Suprapubic skin (tissue), 4 donors: ENCODE measurements at regions not wholly inside any gene's neighbourhood (a gene's known extent, or its start where the extent isn't known, plus 50 kb on each side); places are given as distances from the start of the nearest gene placed in this dataset.

Experiments used
- EP300 ChIP-seq: sonication (generic); formaldehyde crosslinking; IDR thresholded peaks from one replicate; pipeline ENCODE4 v1.6.1; 2017; ENCODE audit warnings: antibody characterized with exemption
- POLR2A ChIP-seq, 2 donors: fragments of 450-650 bp; IDR thresholded peaks; one replicate each; pipeline ENCODE4 v1.6.1; 2017; ENCODE audit warnings: antibody characterized with exemption in 2 of 2, mild to moderate bottlenecking in 2 of 2, moderate library complexity in 2 of 2
- POLR2AphosphoS5 ChIP-seq, 3 donors: sonication (generic); formaldehyde crosslinking; IDR thresholded peaks; one replicate each; pipeline ENCODE4 v1.6.1; 2017; ENCODE audit warnings: antibody characterized with exemption in 3 of 3
- TF ChIP-seq, protein P1 (sequence below), 2 donors: fragments of 200-600 bp in 1 of 2; fragments of 450-650 bp in 1 of 2; sonication (generic) in 1 of 2; IDR thresholded peaks; one replicate each; pipeline ENCODE4 v1.5.1; 2016 to 2019; ENCODE audit warnings: antibody characterized with exemption in 2 of 2, mild to moderate bottlenecking in 1 of 2, moderate library complexity in 1 of 2

- TF ChIP-seq, protein P1, sequence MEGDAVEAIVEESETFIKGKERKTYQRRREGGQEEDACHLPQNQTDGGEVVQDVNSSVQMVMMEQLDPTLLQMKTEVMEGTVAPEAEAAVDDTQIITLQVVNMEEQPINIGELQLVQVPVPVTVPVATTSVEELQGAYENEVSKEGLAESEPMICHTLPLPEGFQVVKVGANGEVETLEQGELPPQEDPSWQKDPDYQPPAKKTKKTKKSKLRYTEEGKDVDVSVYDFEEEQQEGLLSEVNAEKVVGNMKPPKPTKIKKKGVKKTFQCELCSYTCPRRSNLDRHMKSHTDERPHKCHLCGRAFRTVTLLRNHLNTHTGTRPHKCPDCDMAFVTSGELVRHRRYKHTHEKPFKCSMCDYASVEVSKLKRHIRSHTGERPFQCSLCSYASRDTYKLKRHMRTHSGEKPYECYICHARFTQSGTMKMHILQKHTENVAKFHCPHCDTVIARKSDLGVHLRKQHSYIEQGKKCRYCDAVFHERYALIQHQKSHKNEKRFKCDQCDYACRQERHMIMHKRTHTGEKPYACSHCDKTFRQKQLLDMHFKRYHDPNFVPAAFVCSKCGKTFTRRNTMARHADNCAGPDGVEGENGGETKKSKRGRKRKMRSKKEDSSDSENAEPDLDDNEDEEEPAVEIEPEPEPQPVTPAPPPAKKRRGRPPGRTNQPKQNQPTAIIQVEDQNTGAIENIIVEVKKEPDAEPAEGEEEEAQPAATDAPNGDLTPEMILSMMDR (IDR thresholded peaks at IDR 0.05) = no peak
- TF ChIP-seq POLR2A (IDR thresholded peaks at IDR 0.05) = no peak
- no peak for TF ChIP-seq EP300
- no peak for TF ChIP-seq POLR2AphosphoS5 (IDR thresholded peaks at IDR 0.05)
Measured at GRCh38 chr2:176753752-176754474, 458.7 kb upstream of the HNRNPA3 start.
